ENCODE measurements at regions not wholly inside any gene's neighbourhood (a gene's known extent, or its start where the extent isn't known, plus 50 kb on each side); places are given as distances from the start of the nearest gene placed in this dataset.

GRCh38 chr18:10298346-10298745 is 156.1 kb upstream of the APCDD1 start:
- Mint-ChIP-seq H3K27me3 (ENCODE audit: low read depth) (no peaks in the 10 kb centered on the region), H3K4me3 (ENCODE audit: unreplicated experiment) (no peak overlapping the region), H3K4me1 (ENCODE audit: low read depth) (peaks cover 17% of the 10 kb centered on the region), H3K27ac (ENCODE audit: unreplicated experiment) (no peak overlapping the region), H3K9me3 (ENCODE audit: low read depth) (peaks cover 3% of the 10 kb centered on the region), H3K36me3 (ENCODE audit: low read depth) (peaks cover 2% of the 10 kb centered on the region)
- TF ChIP-seq CTCF (IDR thresholded peaks at IDR 0.05) = no peak
- DNase-seq (ENCODE audit: low spot score) = no peak

GRCh38 chr18:10299643-10300042 is 154.8 kb upstream of the APCDD1 start:
- peaks cover 3% of the 10 kb centered on the region for H3K9me3 Mint-ChIP-seq (ENCODE audit: low read depth)
- peaks cover 2% of the 10 kb centered on the region for H3K36me3 Mint-ChIP-seq (ENCODE audit: low read depth)
- H3K27ac Mint-ChIP-seq (ENCODE audit: unreplicated experiment) = peak overlapping the region; percentile 69
- no peaks in the 10 kb centered on the region for H3K27me3 Mint-ChIP-seq (ENCODE audit: low read depth)
- DNase-seq (ENCODE audit: low spot score) = no peak
- TF ChIP-seq CTCF (IDR thresholded peaks at IDR 0.05) = no peak
- H3K4me1 Mint-ChIP-seq (ENCODE audit: low read depth) = peaks cover 23% of the 10 kb centered on the region
- no peak overlapping the region for H3K4me3 Mint-ChIP-seq (ENCODE audit: unreplicated experiment)

- H3K27me3 Mint-ChIP-seq (ENCODE audit: low read depth) = no peaks in the 10 kb centered on the region
- DNase-seq (ENCODE audit: low spot score) = no peak
- no peak overlapping the region for H3K27ac Mint-ChIP-seq (ENCODE audit: unreplicated experiment)
- peaks cover 2% of the 10 kb centered on the region for H3K36me3 Mint-ChIP-seq (ENCODE audit: low read depth)
- no peak overlapping the region for H3K4me3 Mint-ChIP-seq (ENCODE audit: unreplicated experiment)
- peaks cover 24% of the 10 kb centered on the region for H3K4me1 Mint-ChIP-seq (ENCODE audit: low read depth)
- peaks cover 3% of the 10 kb centered on the region for H3K9me3 Mint-ChIP-seq (ENCODE audit: low read depth)
- TF ChIP-seq CTCF (IDR thresholded peaks at IDR 0.05) = no peak
Measured at GRCh38 chr18:10300739-10301138, 153.7 kb upstream of the APCDD1 start.

- no peaks in the 10 kb centered on the region for H3K27me3 Mint-ChIP-seq (ENCODE audit: low read depth)
- DNase-seq (ENCODE audit: low spot score) = no peak
- peaks cover 3% of the 10 kb centered on the region for H3K9me3 Mint-ChIP-seq (ENCODE audit: low read depth)
- no peak overlapping the region for H3K27ac Mint-ChIP-seq (ENCODE audit: unreplicated experiment)
- peaks cover 2% of the 10 kb centered on the region for H3K36me3 Mint-ChIP-seq (ENCODE audit: low read depth)
- TF ChIP-seq CTCF (IDR thresholded peaks at IDR 0.05) = no peak
- peaks cover 24% of the 10 kb centered on the region for H3K4me1 Mint-ChIP-seq (ENCODE audit: low read depth)
- no peak overlapping the region for H3K4me3 Mint-ChIP-seq (ENCODE audit: unreplicated experiment)
Measured at GRCh38 chr18:10301831-10302483, 152.5 kb upstream of the APCDD1 start.

GRCh38 chr18:10303171-10303570 is 151.3 kb upstream of the APCDD1 start:
- H3K4me1 Mint-ChIP-seq (ENCODE audit: low read depth) = peaks cover 22% of the 10 kb centered on the region
- H3K36me3 Mint-ChIP-seq (ENCODE audit: low read depth) = peaks cover 2% of the 10 kb centered on the region
- DNase-seq (ENCODE audit: low spot score) = no peak
- no peak overlapping the region for H3K4me3 Mint-ChIP-seq (ENCODE audit: unreplicated experiment)
- H3K9me3 Mint-ChIP-seq (ENCODE audit: low read depth) = peaks cover 3% of the 10 kb centered on the region
- no peaks in the 10 kb centered on the region for H3K27me3 Mint-ChIP-seq (ENCODE audit: low read depth)
- TF ChIP-seq CTCF (IDR thresholded peaks at IDR 0.05) = no peak
- H3K27ac Mint-ChIP-seq (ENCODE audit: unreplicated experiment) = no peak overlapping the region

All from chondrocyte (in vitro differentiated cells).